ENCODE measurements at regions not wholly inside any gene's neighbourhood (a gene's known extent, or its start where the extent isn't known, plus 50 kb on each side); places are given as distances from the start of the nearest gene placed in this dataset.

GRCh38 chr14:56902385-56902784, 92.1 kb upstream of the OTX2 start:
- no peak for DNase-seq

- no peak for DNase-seq
Measured at GRCh38 chr14:56900726-56901125, 90.4 kb upstream of the OTX2 start.

GRCh38 chr14:56899829-56900228, 89.5 kb upstream of the OTX2 start:
- no peak for DNase-seq

GRCh38 chr14:56896922-56897321, 86.6 kb upstream of the OTX2 start:
- no peak for DNase-seq

- no peak for DNase-seq
Measured at GRCh38 chr14:56896231-56896630, 86.0 kb upstream of the OTX2 start.

GRCh38 chr14:56895154-56895553, 84.9 kb upstream of the OTX2 start:
- DNase-seq: no peak

- no peak for DNase-seq
Measured at GRCh38 chr14:56894591-56894991, 84.3 kb upstream of the OTX2 start.

GRCh38 chr14:56892959-56893358, 82.7 kb upstream of the OTX2 start:
- no peak for DNase-seq

GRCh38 chr14:56891226-56891625, 80.9 kb upstream of the OTX2 start:
- no peak for DNase-seq

GRCh38 chr14:56889705-56890104, 79.4 kb upstream of the OTX2 start:
- no peak for DNase-seq

GRCh38 chr14:56888274-56888673, 78.0 kb upstream of the OTX2 start:
- no peak for DNase-seq

GRCh38 chr14:56887216-56887615, 76.9 kb upstream of the OTX2 start:
- DNase-seq: no peak

- DNase-seq: no peak
Measured at GRCh38 chr14:56886471-56887062, 76.3 kb upstream of the OTX2 start.

GRCh38 chr14:56885825-56886224, 75.5 kb upstream of the OTX2 start:
- no peak for DNase-seq

- DNase-seq: no peak
Measured at GRCh38 chr14:56884617-56885016, 74.3 kb upstream of the OTX2 start.

- no peak for DNase-seq
Measured at GRCh38 chr14:56881181-56881580, 70.9 kb upstream of the OTX2 start.

- no peak for DNase-seq
Measured at GRCh38 chr14:56878766-56879165, 68.5 kb upstream of the OTX2 start.

- no peak for DNase-seq
Measured at GRCh38 chr14:56875104-56875675, 64.9 kb upstream of the OTX2 start.

- DNase-seq: no peak
Measured at GRCh38 chr14:56874375-56874774, 64.1 kb upstream of the OTX2 start.

- DNase-seq: no peak
Measured at GRCh38 chr14:56870336-56870735, 60.1 kb upstream of the OTX2 start.

- no peak for DNase-seq
Measured at GRCh38 chr14:56868660-56869059, 58.4 kb upstream of the OTX2 start.

- no peak for DNase-seq
Measured at GRCh38 chr14:56862836-56863235, 52.6 kb upstream of the OTX2 start.

GRCh38 chr14:56860441-56860840, 50.2 kb upstream of the OTX2 start:
- no peak for DNase-seq
